ENCODE measurements at regions not wholly inside any gene's neighbourhood (a gene's known extent, or its start where the extent isn't known, plus 50 kb on each side); places are given as distances from the start of the nearest gene placed in this dataset.
"Not testable (repeated sequence)": the region's sequence is repeated elsewhere in the genome, so short reads cannot be mapped to it uniquely, and the experiment has no call there.

GRCh38 chr6:14290772-14291330 lies 173.3 kb downstream of the CD83 start:
- DNase-seq (ENCODE audit: low spot score), result no peak

DNA sequence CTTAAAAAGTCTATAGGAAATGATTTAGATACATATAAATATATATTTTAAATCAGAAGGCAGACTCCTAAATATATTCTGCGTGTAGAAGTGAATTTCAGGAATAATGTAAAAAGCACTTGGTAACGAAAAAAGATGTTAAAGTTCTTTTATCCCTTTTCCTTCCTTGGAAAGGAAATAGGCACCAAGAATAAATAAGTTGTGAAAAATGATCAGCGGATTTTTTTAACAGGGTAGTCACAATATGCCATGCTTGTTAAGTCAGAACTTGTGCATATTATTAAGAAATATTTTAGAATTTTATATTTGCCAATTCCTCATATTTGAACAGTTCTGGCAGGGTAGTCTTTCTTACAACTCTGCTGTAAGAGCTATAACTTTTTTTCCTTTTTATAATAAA lies 173.8 kb downstream of the CD83 start:
- DNase-seq (ENCODE audit: low spot score), result no peak

GRCh38 chr6:14292119-14292518 lies 174.5 kb downstream of the CD83 start:
- DNase-seq (ENCODE audit: low spot score), result peak; percentile 22

GRCh38 chr6:14294270-14294951 lies 176.8 kb downstream of the CD83 start:
- no peak for DNase-seq (ENCODE audit: low spot score)

- DNase-seq (ENCODE audit: low spot score), result not testable (repeated sequence)
These were observed 179.1 kb downstream of the CD83 start for GRCh38 chr6:14296698-14297097.

GRCh38 chr6:14297118-14297517 lies 179.5 kb downstream of the CD83 start:
- not testable (repeated sequence) for DNase-seq (ENCODE audit: low spot score)

DNA sequence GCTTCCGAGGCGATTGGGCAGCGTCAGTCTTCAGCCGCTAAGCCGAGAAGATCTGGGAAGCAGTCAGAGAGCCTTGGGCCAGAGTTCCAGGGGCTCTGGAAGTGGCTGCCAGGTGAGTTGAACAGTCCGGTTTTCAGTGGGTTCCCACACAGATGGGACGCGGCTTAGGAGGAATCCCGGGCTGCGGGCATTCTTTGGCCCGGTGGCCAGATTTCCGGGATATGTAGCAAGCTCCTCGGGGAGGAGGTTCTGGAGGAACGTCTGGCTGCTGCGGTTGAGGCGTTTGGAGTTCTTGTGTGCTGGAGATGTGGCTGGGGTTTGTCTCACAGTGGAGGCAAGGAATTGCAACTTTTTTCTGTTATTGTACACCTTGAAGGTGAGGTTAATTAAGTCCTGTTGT lies 182.6 kb downstream of the CD83 start:
- not testable (repeated sequence) for DNase-seq (ENCODE audit: low spot score)

GRCh38 chr6:14300721-14301120 lies 183.1 kb downstream of the CD83 start:
- DNase-seq (ENCODE audit: low spot score), result not testable (repeated sequence)

GRCh38 chr6:14301477-14301876 lies 183.9 kb downstream of the CD83 start:
- DNase-seq (ENCODE audit: low spot score), result not testable (repeated sequence)

GRCh38 chr6:14305131-14305530 lies 187.6 kb downstream of the CD83 start:
- peak; percentile 36 for DNase-seq (ENCODE audit: low spot score)

DNA sequence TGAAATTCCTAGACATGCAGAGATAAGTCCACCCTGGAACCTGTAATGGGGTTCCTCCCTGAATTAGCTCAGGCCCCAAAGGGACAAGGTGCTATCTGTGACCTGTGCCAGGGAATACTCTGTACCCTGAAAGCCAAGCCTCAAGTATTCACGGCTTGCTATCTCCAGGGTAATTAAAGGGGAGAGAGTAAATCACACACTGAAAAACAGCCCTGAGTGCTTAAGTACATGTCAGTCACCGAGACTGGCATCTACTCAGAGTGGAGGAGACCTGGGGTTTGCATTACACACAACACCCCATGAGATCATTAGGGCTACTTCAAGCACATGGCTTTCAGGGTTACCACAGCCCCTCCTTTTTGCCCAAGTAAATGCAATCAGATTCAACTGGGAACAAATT lies 188.1 kb downstream of the CD83 start:
- no peak for DNase-seq (ENCODE audit: low spot score)

- DNase-seq (ENCODE audit: low spot score), result peak; percentile 43
These were observed 188.8 kb downstream of the CD83 start for GRCh38 chr6:14306151-14306906.

- DNase-seq (ENCODE audit: low spot score), result no peak
These were observed 191.9 kb downstream of the CD83 start for GRCh38 chr6:14309516-14309915.

DNA sequence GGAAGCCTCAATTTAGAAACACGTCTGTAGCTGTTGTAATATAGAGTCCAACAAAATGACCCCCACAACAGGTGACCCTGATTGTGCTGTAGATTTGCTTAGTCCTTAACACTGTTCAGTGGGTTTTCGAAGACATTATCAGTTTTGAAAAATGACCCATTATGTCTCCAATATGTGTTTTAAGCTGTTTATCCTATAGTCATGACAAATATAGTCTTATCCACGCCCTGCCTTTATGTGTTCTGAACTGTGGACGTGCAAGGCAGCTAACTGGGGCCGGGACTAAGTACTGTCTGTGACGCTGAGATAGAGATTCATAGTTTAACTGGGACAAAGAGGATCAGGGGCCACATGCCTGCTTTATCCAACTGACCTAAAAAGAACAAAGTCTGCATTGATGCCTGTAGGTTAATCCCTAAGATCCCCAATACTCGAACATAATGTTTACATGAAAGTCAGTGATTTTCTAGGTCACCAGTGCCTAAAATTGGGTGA lies 192.4 kb downstream of the CD83 start:
- no peak for DNase-seq (ENCODE audit: low spot score)

- peak; percentile 81 for DNase-seq (ENCODE audit: low spot score)
These were observed 193.4 kb downstream of the CD83 start for GRCh38 chr6:14310960-14311359.

DNA sequence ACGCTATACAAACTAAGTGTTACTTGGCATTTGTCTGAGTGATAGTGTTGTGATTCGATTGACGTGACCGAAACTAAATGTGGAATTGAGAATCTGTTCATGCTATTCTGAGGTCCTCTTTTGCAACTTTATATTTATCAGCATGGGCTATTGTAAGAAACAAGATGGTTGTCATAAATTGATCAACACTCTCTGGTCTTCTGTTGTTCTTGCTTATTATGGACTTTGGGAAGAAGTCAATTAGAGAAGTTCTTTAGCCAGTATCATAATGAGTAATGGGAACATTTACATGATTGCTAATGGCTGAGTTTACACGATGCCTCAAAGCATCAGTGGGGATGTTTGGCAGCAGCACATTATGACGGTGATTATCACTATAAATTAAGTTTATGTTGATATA lies 195.0 kb downstream of the CD83 start:
- DNase-seq (ENCODE audit: low spot score), result no peak

- peak; percentile 84 for DNase-seq (ENCODE audit: low spot score)
These were observed 195.7 kb downstream of the CD83 start for GRCh38 chr6:14313248-14313647.

GRCh38 chr6:14315353-14315752 lies 197.8 kb downstream of the CD83 start:
- DNase-seq (ENCODE audit: low spot score), result no peak

- DNase-seq (ENCODE audit: low spot score), result no peak
These were observed 199.2 kb downstream of the CD83 start for GRCh38 chr6:14316651-14317386.

DNA sequence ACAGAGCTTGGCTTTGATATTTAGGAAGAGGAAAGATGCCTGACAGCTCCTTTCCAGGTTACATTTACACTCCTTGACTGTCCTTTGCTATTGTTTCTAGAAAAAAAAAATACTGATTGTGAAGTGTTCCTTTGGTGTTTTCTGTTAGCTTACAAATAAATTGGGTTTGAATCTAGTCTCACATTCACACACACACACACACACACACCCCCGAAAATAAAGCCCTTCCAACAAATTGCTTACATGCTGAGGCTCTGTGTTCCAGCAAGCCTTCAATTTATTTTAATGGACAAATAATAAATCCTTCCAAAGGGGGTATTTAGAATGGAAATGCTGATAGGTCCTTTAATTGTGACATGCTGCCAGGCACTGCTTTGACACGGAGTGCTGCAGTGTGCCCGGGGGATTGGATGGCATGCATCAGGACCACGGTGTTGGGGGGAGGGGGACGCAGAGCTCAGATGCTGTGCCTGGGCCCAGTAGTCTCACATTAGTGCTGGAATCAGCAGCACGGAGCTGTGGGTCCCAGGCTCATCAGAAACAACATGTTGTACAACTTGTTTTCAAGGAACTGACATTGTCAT lies 199.9 kb downstream of the CD83 start:
- DNase-seq (ENCODE audit: low spot score), result no peak

DNA sequence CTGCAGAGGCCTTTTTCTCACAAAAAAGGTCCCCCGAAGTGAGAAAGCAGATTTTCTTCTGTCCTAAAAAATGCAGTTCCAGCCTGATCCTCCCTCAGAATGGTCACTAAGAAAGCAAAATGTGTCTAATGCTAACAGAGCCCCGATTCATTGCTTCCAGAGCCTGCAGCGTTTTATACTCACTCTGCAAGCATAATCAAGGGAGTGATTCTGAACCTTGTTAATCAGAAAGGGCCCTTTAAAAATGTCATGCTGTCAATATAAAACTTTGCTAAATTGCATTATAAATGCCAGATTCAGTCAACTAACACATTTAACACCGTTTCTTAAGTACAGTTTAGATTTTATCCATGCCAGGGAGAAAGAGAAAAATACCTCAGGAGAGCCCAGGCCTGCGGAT lies 202.8 kb downstream of the CD83 start:
- no peak for DNase-seq (ENCODE audit: low spot score)
